ENCODE measurements at regions not wholly inside any gene's neighbourhood (a gene's known extent, or its start where the extent isn't known, plus 50 kb on each side); places are given as distances from the start of the nearest gene placed in this dataset.

DNA sequence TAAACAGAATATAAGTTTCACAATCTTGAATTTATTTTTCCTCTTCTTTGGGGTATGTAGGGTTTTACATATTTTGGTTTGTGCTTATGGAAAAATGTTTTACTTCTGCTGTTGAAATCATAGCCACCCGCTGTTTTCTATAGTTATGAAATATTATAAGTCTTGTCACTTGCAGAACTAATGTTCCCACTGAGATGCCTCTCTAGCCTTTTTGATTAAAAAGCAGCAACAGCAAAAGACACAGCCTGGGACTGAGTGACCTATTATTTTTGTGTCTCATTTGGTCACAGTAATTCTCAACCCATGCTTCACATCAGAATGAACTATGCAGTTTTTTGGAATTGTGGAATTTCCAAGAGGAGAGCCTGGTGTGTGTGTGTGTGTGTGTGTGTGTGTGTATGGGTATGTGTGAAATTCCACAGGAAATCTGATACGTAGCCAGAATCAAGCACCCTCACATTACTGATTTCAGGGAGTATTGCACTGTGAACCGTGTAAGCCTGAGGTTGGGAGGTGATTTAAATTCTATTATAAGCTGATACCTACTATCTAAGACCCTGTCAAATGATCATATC, 55.7 kb upstream of the FRMD6 start (continued):
- TF ChIP-seq SIRT6 (IDR thresholded peaks at IDR 0.05; ENCODE audit: low read length) (no peak), PHF8 (conservative IDR thresholded peaks at IDR 0.05; ENCODE audit: low read depth, low read length) (no peak), TEAD4 (IDR thresholded peaks at IDR 0.05; ENCODE audit: low read depth, low read length) (no peak)
- TF ChIP-seq, protein P1, sequence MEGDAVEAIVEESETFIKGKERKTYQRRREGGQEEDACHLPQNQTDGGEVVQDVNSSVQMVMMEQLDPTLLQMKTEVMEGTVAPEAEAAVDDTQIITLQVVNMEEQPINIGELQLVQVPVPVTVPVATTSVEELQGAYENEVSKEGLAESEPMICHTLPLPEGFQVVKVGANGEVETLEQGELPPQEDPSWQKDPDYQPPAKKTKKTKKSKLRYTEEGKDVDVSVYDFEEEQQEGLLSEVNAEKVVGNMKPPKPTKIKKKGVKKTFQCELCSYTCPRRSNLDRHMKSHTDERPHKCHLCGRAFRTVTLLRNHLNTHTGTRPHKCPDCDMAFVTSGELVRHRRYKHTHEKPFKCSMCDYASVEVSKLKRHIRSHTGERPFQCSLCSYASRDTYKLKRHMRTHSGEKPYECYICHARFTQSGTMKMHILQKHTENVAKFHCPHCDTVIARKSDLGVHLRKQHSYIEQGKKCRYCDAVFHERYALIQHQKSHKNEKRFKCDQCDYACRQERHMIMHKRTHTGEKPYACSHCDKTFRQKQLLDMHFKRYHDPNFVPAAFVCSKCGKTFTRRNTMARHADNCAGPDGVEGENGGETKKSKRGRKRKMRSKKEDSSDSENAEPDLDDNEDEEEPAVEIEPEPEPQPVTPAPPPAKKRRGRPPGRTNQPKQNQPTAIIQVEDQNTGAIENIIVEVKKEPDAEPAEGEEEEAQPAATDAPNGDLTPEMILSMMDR (IDR thresholded peaks at IDR 0.05; ENCODE audit: control extremely low read depth in 1 of 3, insufficient read depth in 1 of 3, low read depth in 1 of 3, low read length in 3 of 3): no peak

All from H1 (cell line).